NCI-H2107 treated with DMSO at 0.1 percent for 48 hours (cell line): ENCODE measurements at regions not wholly inside any gene's neighbourhood (a gene's known extent, or its start where the extent isn't known, plus 50 kb on each side); places are given as distances from the start of the nearest gene placed in this dataset.

Source experiments
- DNase-seq: peaks from one replicate; lab custom pipeline; 2025; ENCODE audit not compliant: unreplicated experiment; lab: John Stamatoyannopoulos, UW

DNA sequence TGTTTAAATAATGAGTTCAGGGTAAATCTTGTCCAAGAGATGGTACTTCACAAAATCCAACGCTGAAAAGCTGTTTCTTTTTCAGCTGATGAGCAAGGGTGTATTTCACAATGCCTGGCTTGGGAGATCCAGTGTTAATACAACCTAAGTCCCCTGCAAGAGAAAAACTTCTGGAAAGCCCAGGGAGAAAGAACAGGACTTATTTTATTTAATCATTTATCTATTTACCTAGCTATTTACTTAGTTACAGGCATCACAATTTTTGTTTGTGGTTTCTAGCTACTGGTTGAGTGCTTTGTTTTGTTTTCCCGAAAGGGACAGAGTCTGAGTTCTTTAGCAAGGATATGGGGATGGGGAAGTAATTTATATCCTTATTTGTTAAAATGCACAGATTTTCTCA, 598.2 kb upstream of the SYT4 start:
- no peak for DNase-seq

DNA sequence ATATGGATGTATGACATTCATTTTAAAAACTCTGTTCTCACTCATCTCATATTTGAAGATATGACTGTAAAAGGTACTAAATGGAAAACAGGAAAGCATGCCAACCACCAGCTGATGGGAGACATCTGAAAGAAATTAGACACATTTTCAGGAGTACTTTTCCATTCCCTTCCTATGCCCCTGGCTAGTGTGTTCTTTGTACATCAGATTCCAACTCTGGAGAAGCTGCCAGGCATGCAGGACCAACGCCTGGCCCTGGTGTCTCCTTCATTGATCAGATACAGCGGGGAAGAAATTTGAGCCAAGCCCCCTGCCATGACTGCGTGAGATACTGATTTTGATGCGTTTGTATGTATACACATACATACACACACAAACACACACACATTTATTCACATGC, 599.0 kb upstream of the SYT4 start:
- no peak for DNase-seq

DNA sequence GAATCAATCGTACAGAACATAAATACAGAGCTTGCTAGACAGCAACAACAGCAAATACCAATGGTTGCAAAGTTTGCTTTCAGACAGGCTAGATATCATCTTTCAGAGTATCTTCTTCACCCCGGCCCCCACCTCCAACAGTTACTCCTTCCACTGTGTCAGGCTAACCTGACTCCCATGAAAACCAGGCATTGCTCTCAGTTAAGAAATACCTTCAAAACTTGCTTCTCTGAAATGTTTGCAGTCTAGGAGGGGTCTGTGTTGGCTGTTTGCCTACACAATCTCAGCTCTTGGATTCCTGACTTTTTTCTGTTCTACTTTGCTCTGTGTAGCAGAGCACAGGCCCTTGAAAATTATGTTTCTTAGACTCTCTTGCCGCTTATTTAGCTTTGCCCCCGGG, 599.5 kb upstream of the SYT4 start:
- DNase-seq, result no peak

DNA sequence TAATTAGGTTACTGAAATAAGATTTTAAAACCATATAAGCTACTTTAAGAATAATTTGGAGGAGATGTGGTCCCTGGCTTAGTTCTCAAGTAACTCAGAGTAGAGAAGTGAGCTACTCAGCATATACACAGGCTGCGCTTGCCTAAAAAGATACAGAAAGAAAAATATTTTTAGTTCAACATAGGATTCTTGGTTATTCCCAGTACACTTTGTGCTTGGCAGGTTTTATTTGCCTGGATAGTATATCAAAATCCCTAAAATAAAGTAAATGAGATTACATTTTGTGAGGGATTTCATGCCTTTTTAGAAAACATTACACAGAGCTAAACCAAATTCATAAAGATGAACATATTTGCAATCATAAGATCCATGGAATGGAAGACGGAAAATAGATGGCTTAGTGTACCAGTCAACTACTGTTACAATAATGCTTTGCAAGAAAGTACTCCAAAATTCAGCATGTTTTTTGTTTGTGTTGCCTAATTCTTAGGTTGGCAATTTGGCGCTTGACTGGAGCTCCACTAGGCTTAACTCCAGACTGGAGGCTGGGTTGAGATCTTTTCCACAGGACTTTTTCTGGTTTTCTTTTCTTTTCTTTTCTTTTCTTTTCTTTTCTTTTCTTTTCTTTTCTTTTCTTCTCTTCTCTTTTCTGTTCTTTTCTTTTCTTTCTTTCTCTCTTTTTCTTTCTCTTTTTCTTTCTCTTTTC, 600.5 kb upstream of the SYT4 start:
- no peak for DNase-seq

DNA sequence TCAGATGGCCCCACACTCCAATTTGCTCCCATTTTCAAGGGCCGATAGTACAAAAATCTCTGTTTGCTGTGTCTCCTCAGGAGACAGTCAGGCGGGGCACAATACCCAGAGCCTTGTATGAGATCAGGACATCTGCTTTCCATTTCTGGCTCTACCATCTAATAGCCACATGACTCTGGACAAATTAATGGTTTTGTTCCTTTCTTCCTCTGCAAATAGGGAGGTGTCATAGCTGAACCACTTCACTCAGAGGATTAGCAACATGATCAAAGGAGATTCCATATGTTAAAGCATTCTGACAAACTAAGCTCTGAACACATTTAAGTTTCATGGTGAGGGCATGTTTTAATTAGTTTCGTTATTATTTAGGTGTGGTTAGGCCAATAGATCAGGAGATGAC, 602.1 kb upstream of the SYT4 start:
- DNase-seq, result no peak

DNA sequence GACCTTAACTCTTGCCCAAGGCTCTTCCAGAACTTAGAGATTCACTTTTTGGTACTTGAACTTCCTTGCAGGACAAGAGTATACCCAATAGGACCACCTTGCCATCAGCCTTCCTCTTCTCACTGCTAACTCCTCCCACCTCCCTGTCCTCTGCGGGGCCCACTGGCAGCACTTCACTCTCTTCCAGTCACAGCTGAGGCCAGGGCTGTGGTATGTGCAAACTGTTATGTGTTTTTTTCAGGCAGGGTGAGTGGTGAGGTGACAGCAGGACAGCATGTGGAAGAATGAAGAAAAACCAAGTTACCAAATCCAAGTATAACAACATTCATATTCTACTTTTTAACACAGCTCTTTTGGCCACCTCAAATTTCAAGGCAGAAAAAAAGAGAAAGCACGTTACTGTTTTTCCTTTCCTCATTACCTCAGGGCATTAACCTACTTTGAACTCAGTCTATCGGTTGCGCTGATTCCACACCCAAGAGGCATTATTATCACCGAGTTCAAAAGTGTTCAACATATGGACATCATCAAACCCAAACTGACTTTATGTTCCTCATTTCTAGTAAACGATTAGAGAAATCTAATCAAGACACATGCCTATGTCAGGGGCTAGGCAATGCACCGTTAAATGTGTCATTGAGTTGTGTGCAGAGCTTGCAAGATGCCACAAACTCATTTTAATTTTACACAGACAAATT, 605.2 kb upstream of the SYT4 start:
- DNase-seq, result no peak

DNA sequence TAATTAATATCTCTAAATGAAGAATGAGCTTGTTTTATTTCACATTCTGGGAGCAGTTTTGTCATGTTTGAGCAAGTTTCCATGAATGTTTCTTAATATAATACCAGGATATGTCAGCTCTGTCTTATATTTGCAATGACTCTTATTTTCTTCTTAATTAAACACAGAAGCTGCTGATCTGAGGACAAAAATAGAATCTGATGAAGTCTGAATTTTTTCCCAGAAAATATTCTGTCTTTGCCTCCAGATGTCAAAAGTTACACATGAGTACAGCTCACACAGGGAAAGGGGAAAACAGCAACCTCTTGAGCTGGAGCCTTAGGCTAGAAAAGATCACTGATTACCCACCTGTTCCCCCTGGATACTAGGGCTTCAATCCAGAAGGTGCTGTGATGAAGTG, 606.6 kb upstream of the SYT4 start:
- DNase-seq, result no peak

DNA sequence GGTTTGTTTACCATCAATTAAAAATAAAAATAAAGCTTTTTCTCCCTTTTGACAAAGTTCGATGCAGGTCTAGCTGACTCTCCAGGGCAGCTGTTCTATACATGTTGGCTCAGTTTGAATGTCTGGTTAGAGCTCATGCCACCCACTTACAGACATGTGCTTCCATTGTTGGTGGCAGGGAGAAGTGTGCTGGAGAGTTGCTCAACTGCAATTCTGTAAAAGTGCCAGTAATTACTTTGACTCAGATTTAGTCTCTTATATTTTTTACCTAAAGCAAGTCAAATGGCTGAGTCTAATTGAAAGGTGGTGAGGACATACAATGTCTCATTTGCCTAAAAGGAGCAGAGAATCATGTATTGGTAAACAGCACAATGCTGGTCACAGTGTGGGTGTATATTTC, 609.1 kb upstream of the SYT4 start:
- peak; percentile 87 for DNase-seq

DNA sequence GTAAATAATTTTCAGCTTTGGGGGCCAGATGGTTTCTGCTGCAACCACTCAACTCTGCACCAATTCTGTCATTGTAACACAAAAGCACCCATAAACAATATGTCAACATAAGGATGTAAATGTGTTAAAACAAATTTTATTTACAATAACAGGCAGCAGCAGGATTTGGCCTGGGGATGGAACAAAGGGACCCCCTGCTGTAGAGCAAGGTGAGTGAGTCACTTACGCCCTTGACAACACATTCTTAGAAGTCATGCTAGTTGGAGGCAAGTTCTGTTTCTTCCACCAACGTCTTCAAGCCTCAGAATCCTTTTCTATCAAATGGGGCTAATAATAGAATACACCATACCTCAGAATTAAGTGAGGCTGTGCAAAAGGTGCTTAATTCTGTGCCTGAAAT, 610.2 kb upstream of the SYT4 start:
- no peak for DNase-seq

DNA sequence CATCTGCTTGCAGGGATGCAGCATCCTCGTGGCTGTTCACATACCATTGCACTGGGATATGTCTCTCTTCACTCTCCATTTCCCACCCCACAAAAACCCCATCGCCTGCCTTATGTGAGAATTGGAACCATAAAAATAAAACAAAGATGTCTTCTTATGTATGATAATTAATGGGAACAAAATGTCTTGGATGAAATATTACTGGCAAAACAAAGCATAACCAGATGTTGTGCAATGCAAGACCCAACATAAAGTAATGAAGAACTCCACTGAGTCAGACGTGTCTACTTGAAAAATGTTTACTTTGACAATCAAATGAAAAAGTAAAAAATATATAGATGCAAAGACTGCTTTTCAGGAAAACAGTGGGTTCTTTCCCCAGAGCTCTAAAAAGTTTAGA, 611.3 kb upstream of the SYT4 start:
- DNase-seq, result no peak

DNA sequence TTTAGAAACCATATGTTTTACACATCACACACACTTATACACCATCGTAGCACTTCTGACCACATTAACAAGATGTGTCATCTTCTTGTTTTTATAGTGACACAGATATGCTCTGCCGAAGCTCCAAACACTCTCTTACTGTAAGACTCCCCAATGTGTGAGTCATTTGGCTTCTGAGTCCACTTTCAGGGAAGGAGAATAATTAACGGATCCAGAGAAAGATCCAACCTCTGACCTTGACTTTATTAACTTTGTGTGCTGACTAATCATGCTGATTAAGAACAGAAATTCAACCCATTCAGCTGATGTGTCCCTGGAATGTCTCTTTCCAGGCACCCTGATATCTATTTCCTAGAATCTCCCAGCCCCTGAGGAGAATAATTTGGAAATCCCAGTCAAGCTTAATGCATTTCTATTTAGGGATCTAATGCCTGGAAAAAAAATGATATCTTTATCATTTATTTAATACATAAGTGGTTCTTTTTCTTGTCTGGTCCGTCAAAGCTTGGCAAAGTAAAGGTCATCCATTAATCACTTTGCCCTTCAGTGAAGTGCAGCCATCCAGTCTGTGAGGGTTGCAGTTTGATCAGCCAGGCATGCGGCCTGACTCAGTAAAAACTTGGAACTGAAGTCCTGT, 615.8 kb upstream of the SYT4 start:
- no peak for DNase-seq

DNA sequence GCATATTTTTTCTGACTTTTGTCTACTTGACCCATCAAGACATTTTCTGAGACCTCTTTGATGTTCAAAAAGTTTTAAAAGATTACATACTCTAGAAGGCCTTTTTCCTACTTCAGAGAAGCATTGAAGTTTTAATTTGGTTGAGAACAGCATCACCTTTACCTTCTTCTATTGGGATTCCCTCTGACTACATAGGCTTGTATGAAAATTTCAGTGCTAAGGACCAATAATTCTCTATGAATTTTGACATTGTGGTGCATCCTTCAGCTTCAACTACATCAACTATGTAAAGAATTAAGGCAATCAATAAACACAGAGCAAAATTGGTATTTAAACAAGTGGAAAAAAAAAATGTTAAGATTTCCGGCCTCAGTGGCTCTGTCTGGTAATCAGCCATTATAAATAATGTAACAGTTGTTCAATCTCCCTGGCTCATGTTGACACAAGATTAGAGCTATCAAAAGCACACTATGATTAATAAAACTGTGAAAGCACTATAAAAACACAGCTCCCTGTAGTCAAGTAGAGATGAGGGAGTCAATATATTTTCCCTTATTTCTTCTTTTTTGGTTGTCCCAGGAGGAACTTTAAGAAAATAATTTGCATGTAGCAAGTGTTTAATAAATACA, 627.0 kb upstream of the SYT4 start:
- no peak for DNase-seq

DNA sequence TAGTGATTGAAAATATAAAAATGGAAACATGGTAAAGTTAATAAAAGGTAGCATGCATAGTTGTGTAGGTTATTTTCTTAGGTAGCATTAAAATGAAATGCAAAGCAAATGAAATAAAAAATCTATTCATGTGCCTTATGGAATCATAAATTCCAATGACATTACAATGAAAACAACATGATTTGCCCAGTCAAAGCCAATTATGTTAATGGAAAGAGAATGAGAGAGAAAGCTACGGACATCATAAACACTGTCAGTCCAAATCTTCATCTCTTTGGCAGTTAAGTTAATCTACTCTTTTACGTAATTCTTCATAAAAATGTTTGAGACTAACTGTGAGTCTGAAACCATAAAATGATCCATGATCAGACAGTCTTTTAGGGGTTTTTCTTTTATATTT, 636.7 kb upstream of the SYT4 start:
- DNase-seq, result no peak

DNA sequence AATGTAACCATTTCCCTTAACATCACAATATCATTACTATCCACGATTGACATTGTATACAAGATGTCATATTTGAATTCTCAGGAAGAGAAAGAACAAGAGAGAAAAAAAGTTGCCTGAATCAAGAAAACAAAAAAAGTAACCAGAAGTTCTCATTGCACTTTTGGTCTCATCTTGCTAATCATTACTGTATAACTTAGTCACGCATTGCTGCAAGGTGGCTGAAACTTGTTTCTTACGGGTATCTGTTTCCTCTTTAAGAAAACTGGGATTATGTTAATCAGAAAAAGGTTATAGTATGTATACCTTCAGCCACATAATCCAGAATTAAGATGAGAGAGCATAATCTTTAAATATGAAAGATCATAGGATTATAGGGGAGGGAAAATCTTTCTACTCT, 639.7 kb upstream of the SYT4 start:
- DNase-seq, result no peak

DNA sequence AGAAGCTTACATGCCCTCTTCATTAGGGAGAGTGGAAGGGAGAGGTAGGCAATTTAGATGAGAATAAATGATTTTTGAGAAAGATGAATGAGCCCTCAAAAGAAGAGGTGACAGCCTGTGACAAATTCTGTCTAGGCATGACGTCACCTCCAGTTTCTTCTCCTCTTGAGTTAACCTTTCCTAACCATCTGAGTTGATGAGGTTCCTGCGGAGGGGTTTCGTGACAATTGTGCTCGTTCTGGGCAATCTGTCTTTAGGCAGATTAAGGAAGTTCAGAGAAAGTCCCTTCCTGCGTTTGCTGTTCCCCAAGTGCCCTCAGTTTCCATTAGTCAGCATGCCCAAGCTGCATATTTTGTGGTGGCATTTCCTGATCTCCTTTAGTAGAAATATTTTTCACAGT, 640.2 kb upstream of the SYT4 start:
- no peak for DNase-seq

DNA sequence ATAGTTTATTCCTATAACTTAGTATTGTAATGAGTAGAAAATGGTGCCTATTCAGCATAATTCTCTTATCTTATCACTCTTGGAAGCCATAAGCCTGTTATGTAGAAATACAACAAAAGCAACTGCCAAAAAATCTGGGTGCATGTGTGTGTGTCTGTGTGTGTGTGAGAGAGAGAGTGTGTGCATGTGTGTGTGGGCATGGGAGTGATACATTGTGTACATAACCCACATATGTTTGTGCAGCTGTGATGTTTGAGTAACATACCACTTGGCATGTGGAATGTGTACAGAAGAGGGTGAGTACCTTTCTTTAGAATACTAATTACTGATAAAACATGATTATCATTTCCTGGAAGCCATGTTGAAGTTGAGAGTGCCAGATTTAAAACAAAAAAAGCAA, 642.3 kb upstream of the SYT4 start:
- no peak for DNase-seq

DNA sequence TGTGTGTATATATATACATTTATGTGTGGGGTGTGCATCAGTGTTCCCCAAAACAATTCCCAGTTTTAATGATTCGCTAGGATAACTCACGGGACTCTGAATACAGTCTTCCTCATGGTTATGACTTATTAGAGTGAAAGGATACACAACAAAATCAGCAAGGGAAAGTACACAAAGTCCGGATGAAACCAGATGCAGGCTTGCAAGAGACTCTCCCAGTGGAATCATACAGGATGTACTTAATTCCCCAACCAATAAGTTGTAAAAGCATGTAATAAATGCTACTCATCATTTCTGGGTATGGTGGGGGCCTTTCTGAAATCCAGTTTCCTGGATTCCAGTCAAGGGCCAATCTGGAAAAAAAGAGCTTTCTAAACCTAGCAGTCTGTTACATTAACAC, 654.1 kb upstream of the SYT4 start:
- DNase-seq, result no peak

DNA sequence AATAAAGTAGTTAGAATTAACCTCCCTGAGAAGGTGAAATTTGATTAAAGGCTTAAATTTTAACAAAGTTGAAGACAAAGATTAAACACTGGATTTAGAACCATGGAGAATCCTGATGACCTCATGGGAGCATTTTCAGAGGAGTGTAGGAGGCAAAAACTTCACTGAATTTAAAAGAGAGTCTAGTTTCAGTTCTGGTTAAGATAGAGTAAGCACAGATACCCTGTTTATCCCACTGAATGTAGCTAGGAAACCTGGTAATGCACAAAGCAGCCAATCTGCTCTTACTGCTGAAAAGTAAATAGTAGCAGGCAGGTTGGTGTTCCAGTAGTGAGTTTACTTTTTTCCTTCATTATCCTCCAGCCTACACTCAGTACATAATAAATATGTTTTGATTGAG, 654.9 kb upstream of the SYT4 start:
- peak; percentile 33 for DNase-seq

DNA sequence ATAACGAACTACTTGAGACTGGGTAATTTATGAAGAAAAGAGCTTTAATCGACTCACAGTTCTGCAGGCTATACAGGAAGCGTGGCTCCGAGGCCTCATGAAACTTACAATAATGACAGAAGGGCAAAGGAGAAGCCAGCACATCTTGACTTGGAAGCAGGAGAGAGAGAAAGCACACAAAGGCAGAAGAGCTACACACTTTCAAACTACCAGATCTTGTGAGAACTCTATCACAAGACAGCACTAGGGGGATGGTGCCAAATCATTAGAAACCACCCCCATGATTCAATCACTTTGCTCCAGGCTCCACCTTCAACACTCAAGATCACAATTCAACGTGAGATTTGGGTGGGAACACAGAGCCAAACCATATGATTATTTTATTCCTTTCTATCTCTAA, 655.9 kb upstream of the SYT4 start:
- DNase-seq, result no peak

DNA sequence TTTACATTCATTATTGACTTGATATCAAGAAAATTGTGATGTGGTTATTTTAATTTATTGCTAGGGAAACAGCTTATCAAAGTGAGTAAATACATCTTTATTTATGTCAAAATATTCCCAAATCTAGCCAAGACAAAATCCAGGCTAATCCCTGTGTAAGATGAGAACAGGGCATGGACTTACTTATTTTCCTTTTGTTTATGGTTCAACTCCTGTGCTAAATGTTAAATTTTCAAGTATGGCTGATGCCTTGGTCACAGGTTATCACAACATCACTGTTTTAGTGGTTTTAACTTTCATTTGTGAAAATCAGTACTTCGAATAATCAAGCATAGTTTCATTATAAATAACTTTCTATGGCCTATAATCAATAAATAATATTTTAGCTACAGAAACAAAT, 657.0 kb upstream of the SYT4 start:
- no peak for DNase-seq

DNA sequence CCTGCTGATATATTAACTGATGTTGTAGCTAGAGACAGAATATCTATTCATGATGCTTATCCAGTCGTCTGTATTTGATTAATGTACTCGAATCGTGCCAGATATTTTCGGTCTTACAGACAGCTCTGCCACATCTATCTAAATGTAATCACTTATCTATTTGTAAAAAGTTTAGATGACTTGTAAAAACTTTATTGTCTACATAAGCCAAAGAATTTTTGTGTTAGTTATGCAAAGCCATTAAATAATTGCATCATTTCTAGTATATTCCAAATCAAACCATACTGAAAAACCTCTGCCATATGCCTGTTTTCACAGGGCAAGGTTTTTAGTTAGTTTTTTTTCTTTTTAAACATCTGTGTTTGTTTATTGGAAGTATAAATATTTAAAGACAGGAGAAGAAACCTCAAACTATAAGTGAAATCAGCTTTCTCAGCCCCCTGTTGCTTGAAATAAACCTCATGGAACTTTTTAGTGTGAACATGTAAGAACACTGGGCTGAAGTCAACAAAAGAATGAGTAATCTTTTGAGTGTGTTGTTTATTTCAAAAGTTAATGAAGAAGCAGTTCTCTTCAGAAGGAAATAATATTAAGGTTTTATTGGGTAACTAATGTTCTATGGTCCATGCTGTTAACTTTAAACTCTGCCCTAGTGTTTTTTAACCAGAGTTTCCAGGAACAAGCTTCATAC, 657.6 kb upstream of the SYT4 start:
- DNase-seq, result no peak

DNA sequence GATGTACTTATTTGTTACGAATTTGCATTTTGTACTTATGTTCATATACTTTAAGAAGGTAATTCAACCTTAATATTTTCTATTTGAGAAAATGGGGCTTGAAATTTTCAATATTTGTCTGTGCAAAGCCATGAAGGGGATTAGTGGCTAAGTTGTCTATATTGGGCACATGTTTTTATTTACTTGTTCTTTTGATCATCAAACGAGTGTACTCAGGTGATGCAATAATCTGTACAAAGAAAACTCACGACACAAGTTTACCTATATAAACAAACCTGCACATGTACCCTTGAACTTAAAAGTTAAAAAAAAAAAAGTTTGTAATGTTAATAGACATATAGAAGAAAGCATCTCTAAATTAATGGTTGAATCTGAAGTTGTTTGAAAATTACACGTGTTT, 658.9 kb upstream of the SYT4 start:
- no peak for DNase-seq
